ENCODE measurements at regions not wholly inside any gene's neighbourhood (a gene's known extent, or its start where the extent isn't known, plus 50 kb on each side); places are given as distances from the start of the nearest gene placed in this dataset.

DNA sequence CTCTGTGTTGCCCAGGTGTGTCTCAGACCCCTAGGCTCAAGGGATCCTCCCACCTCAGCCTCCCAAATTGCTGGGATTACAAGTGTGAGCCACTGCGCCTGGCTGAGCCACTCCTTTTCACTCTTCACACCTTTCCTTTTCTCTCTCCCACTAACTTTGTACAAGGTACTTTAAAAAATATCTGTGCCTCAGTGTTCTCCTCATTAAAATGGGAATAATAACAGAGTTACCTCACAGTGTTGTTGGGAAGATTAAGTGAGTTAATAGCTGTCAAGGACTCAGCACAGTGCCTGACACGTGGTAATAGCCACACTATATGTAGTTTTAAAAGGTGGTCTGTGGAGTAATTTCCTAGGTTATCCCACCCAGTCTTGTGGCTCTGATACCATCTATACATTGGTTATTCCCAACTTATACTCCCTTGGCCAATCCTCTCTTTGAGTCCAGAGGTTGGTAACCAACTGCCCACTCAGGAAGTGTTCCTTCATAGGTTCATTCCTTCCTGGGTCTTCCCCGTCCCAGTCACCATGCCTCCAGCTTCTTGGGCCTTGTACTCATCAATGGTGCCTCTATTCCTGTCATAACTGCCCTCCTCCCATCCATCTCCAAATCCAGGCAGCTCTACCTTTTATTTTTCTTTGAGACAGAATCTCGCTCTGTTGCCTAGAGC lies 78.6 kb upstream of the NAA20 start:
- WGBS (ENCODE audit: insufficient coverage): 96% methylated on average over 2 of the region's 4 CpGs
- H3K27me3 ChIP-seq (ENCODE audit: control insufficient read depth in 2 of 2, insufficient read depth in 2 of 2, low read length in 2 of 2): no peaks in the 10 kb centered on the region
- H3K9ac ChIP-seq (ENCODE audit: insufficient read depth, low read length, poor library complexity, severe bottlenecking): no peak overlapping the region
- no peaks in the 10 kb centered on the region for H3K9me3 ChIP-seq (replicated peaks in 1 of 2; ENCODE audit: control insufficient read depth in 1 of 2, insufficient read depth in 1 of 2, low read length in 2 of 2)
- intact Hi-C loops (cut with micrococcal nuclease): loop anchor here (5.0 to 10.0 kb wide), 4 partner anchors 36 to 71 kb away; no protein-coding TSS in a partner anchor
- peaks cover 65% of the 10 kb centered on the region for H3K79me2 ChIP-seq (ENCODE audit: insufficient read depth, low read length)
- H3K4me1 Mint-ChIP-seq: peaks cover 98% of the 10 kb centered on the region
- peaks cover 34 to 57% of the 10 kb centered on the region in 2 donors for H3K36me3 Mint-ChIP-seq
- peak overlapping the region; percentile 82 to 91 for H3K4me3 Mint-ChIP-seq
- H2AFZ ChIP-seq (ENCODE audit: insufficient read depth, low read depth, low read length, poor library complexity, severe bottlenecking): no peak overlapping the region
- no peaks in the 10 kb centered on the region for H4K20me1 ChIP-seq (ENCODE audit: insufficient read depth, low read length)
- peak overlapping the region; percentile 40 to 100 (median 98) for H3K27ac Mint-ChIP-seq
- no peak for DNase-seq
- peak overlapping the region; percentile 74 to 97 for H3K27ac ChIP-seq (ENCODE audit: low read depth in 1 of 2, low read length in 2 of 2)
- peaks cover 97 to 98% of the 10 kb centered on the region in 2 donors for H3K4me1 ChIP-seq (ENCODE audit: control insufficient read depth in 1 of 2, insufficient read depth in 2 of 2, low read length in 2 of 2)
- peak overlapping the region in 1 of 3 experiments; percentile 83 for H3K4me3 ChIP-seq (replicated peaks in 1 of 3; ENCODE audit: low read depth in 2 of 3, low read length in 3 of 3)
- peaks cover 12 to 18% of the 10 kb centered on the region in 2 donors for H3K36me3 ChIP-seq (replicated peaks in 1 of 2; ENCODE audit: control insufficient read depth in 1 of 2, insufficient read depth in 2 of 2, low read length in 2 of 2)
- peaks cover 0 to 4% (median 2%) of the 10 kb centered on the region in 3 donors for H3K27me3 Mint-ChIP-seq (ENCODE audit: low read depth in 3 of 3)
- TF ChIP-seq, protein P1, sequence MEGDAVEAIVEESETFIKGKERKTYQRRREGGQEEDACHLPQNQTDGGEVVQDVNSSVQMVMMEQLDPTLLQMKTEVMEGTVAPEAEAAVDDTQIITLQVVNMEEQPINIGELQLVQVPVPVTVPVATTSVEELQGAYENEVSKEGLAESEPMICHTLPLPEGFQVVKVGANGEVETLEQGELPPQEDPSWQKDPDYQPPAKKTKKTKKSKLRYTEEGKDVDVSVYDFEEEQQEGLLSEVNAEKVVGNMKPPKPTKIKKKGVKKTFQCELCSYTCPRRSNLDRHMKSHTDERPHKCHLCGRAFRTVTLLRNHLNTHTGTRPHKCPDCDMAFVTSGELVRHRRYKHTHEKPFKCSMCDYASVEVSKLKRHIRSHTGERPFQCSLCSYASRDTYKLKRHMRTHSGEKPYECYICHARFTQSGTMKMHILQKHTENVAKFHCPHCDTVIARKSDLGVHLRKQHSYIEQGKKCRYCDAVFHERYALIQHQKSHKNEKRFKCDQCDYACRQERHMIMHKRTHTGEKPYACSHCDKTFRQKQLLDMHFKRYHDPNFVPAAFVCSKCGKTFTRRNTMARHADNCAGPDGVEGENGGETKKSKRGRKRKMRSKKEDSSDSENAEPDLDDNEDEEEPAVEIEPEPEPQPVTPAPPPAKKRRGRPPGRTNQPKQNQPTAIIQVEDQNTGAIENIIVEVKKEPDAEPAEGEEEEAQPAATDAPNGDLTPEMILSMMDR (IDR thresholded peaks at IDR 0.05): no peak
- H3K4me2 ChIP-seq (replicated peaks; ENCODE audit: extremely low read depth, low read length, poor library complexity, severe bottlenecking): no peak overlapping the region
- peaks cover 0 to 5% (median 2%) of the 10 kb centered on the region in 7 donors for H3K9me3 Mint-ChIP-seq

DNA sequence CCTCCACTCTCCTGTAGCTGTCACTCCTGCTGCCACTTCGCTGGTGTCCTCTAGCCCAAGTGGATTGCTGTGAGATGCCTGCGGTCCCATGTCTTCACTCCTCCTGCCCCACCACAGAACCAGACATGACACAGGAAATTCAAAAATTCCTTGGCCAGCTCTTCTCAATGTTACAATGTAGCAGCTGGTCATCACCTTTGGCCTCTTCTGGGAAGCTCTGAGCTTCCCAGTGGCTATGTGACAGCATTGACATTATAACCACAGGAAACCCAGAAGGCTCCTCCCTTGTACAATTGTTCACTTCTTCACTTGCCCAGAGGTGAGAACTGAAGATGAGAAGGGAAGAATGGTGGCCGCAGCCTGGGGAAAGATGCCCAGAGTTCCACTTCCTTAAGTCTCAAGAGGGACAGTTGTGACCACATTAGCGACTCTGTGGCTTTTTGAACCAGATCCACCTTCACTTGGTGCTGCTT lies 76.1 kb upstream of the NAA20 start:
- peak; percentile 35 to 63 (median 60) for DNase-seq
- H3K27ac Mint-ChIP-seq: peak overlapping the region; percentile 88 to 98 (median 97)
- TF ChIP-seq, protein P1 (IDR thresholded peaks at IDR 0.05): no peak
- H3K27ac ChIP-seq (ENCODE audit: low read depth in 1 of 2, low read length in 2 of 2): peak overlapping the region; percentile 63 to 95
- intact Hi-C loops (cut with micrococcal nuclease): no loop called here
- peaks cover 77% of the 10 kb centered on the region for H3K79me2 ChIP-seq (ENCODE audit: insufficient read depth, low read length)
- H3K9ac ChIP-seq (ENCODE audit: insufficient read depth, low read length, poor library complexity, severe bottlenecking): no peak overlapping the region
- peaks cover 0 to 2% (median 2%) of the 10 kb centered on the region in 3 donors for H3K27me3 Mint-ChIP-seq (ENCODE audit: low read depth in 3 of 3)
- no peaks in the 10 kb centered on the region for H3K27me3 ChIP-seq (ENCODE audit: control insufficient read depth in 2 of 2, insufficient read depth in 2 of 2, low read length in 2 of 2)
- peaks cover 87 to 89% of the 10 kb centered on the region in 2 donors for H3K4me1 ChIP-seq (ENCODE audit: control insufficient read depth in 1 of 2, insufficient read depth in 2 of 2, low read length in 2 of 2)
- H3K36me3 ChIP-seq (replicated peaks in 1 of 2; ENCODE audit: control insufficient read depth in 1 of 2, insufficient read depth in 2 of 2, low read length in 2 of 2): peaks cover 14 to 29% of the 10 kb centered on the region in 2 donors
- no peaks in the 10 kb centered on the region for H4K20me1 ChIP-seq (ENCODE audit: insufficient read depth, low read length)
- no peak overlapping the region for H3K4me3 Mint-ChIP-seq
- peaks cover 92% of the 10 kb centered on the region for H3K4me1 Mint-ChIP-seq
- peak overlapping the region in 1 of 3 experiments; percentile 35 for H3K4me3 ChIP-seq (replicated peaks in 1 of 3; ENCODE audit: low read depth in 2 of 3, low read length in 3 of 3)
- WGBS (ENCODE audit: insufficient coverage): 53% methylated on average over 3 of the region's 4 CpGs
- peak overlapping the region; percentile 14 for H3K4me2 ChIP-seq (replicated peaks; ENCODE audit: extremely low read depth, low read length, poor library complexity, severe bottlenecking)
- H3K36me3 Mint-ChIP-seq: peaks cover 50 to 71% of the 10 kb centered on the region in 2 donors
- peaks cover 0 to 5% (median 2%) of the 10 kb centered on the region in 7 donors for H3K9me3 Mint-ChIP-seq
- no peak overlapping the region for H2AFZ ChIP-seq (ENCODE audit: insufficient read depth, low read depth, low read length, poor library complexity, severe bottlenecking)
- no peaks in the 10 kb centered on the region for H3K9me3 ChIP-seq (replicated peaks in 1 of 2; ENCODE audit: control insufficient read depth in 1 of 2, insufficient read depth in 1 of 2, low read length in 2 of 2)
